SK-N-SH (cell line): ENCODE measurements at regions not wholly inside any gene's neighbourhood (a gene's known extent, or its start where the extent isn't known, plus 50 kb on each side); places are given as distances from the start of the nearest gene placed in this dataset.

Source experiments
- CTCF ChIP-seq: fragments of 200-600 bp; sonication (generic); IDR thresholded peaks from 2 replicates; pipeline ENCODE4 v1.6.1; 2017; ENCODE audit warnings: antibody characterized with exemption, mild to moderate bottlenecking, moderate library complexity
- EP300 ChIP-seq, 2 experiments: IDR thresholded peaks; 2 replicates each; pipeline versions ENCODE4 v1.4.0 to v1.6.1; 2012; ENCODE audit warnings: borderline replicate concordance in 1 of 2, low read depth in 1 of 2, low read length in 1 of 2
- JUND ChIP-seq: IDR thresholded peaks from 2 replicates; pipeline ENCODE4 v1.4.0; 2012
- NRF1 ChIP-seq: IDR thresholded peaks from 2 replicates; pipeline ENCODE4 v1.6.1; 2012; ENCODE audit warnings: low read depth, mild to moderate bottlenecking, low read length
- POLR2AphosphoS5 ChIP-seq: IDR thresholded peaks from 2 replicates; pipeline ENCODE4 v1.6.1; 2012; ENCODE audit warnings: low read depth, low read length
- REST ChIP-seq: IDR thresholded peaks from 2 replicates; pipeline ENCODE4 v1.6.1; 2012; ENCODE audit warnings: mild to moderate bottlenecking, low read depth, low read length, moderate library complexity

- TF ChIP-seq REST (no peak), CTCF (no peak), POLR2AphosphoS5 (no peak), NRF1 (no peak), EP300 (IDR thresholded peaks at IDR 0.05; ENCODE audit: borderline replicate concordance in 1 of 2, low read depth in 1 of 2, low read length in 1 of 2) (no peak), JUND (no peak)
These were observed 58.7 kb upstream of the ARHGEF26 start for GRCh38 chr3:154062513-154062912.
